Lower lobe of right lung (tissue), 2 donors: ENCODE measurements at regions not wholly inside any gene's neighbourhood (a gene's known extent, or its start where the extent isn't known, plus 50 kb on each side); places are given as distances from the start of the nearest gene placed in this dataset.

ENCODE experiments used
- ATAC-seq, 2 donors: fragments of 200-7000 bp; cut with Tn5 transposase; one replicate each; pipeline ENCODE4 v1.9.1; 2020 to 2022; ENCODE audit warnings: mild to moderate bottlenecking in 2 of 2, moderate library complexity in 2 of 2
- DNase-seq: peaks from one replicate; pipeline ENCODE4 v3.0.0-alpha.2; 2020
- H3K27ac ChIP-seq: fragments of 200-600 bp; one replicate; pipeline ENCODE4 v1.8.0; 2022
- H3K27me3 ChIP-seq: fragments of 200-600 bp; one replicate; pipeline ENCODE4 v1.8.0; 2022; ENCODE audit warnings: low read depth
- H3K36me3 ChIP-seq: fragments of 200-600 bp; one replicate; pipeline ENCODE4 v1.8.0; 2022; ENCODE audit warnings: mild to moderate bottlenecking
- H3K4me1 ChIP-seq: fragments of 200-600 bp; one replicate; pipeline ENCODE4 v1.8.0; 2022
- H3K4me3 ChIP-seq: fragments of 200-600 bp; one replicate; pipeline ENCODE4 v1.8.0; 2022; ENCODE audit warnings: mild to moderate bottlenecking
- H3K9me3 ChIP-seq: fragments of 200-600 bp; one replicate; pipeline ENCODE4 v1.8.0; 2022
- intact Hi-C: fragments of 100-400 bp; cut with DNase I; formaldehyde crosslinking; loops from one replicate; pipeline ENCODE4 v1.11.0; 2022
- TF ChIP-seq, protein P1 (sequence below): fragments of 200-600 bp; IDR thresholded peaks from one replicate; pipeline ENCODE4 v1.8.0; 2022; ENCODE audit warnings: antibody characterized with exemption, mild to moderate bottlenecking
- donor health status: DM: no; HTN: yes; CAD: no; lungs with severe emphysema.

DNA sequence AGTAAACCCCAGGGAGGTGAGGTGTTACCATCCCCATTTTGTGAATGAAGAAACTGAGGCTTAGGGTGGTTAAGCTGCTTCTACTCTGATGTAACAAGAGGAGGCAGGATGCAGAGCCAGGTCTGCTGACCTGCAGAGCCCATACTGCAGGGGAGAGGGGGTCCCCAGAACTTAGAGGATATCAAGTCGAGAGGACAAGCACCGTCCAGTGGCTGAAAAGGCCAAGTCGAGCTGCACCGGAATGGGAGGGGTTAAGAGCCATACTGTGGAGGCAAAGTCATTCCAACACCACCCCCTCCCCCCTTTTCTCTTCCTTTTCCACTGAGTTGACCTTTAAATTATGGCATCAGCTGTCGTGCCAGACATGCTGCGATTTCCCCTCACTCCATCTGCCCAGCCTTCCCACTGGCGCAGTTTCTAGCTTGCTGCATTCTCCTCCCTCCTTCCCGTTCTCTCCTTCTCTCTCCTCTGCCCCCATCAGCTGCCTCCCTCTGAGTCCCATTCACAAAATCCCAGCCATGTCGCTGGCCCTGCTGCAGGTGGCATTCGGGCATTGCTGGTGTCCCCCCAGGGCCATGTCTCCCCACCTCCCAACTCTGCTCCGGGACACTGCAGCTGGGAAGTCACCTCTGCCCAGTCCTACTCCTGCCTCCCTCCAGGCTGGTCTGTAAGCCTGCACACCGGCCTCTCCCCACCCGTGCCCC lies 346.9 kb downstream of the DYSF start:
- H3K27me3 ChIP-seq = no peaks in the 10 kb centered on the region
- no peaks in the 10 kb centered on the region for H3K4me1 ChIP-seq
- no peaks in the 10 kb centered on the region for H3K36me3 ChIP-seq
- ATAC-seq = no peak
- TF ChIP-seq, protein P1, sequence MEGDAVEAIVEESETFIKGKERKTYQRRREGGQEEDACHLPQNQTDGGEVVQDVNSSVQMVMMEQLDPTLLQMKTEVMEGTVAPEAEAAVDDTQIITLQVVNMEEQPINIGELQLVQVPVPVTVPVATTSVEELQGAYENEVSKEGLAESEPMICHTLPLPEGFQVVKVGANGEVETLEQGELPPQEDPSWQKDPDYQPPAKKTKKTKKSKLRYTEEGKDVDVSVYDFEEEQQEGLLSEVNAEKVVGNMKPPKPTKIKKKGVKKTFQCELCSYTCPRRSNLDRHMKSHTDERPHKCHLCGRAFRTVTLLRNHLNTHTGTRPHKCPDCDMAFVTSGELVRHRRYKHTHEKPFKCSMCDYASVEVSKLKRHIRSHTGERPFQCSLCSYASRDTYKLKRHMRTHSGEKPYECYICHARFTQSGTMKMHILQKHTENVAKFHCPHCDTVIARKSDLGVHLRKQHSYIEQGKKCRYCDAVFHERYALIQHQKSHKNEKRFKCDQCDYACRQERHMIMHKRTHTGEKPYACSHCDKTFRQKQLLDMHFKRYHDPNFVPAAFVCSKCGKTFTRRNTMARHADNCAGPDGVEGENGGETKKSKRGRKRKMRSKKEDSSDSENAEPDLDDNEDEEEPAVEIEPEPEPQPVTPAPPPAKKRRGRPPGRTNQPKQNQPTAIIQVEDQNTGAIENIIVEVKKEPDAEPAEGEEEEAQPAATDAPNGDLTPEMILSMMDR = no peak
- no peak overlapping the region for H3K4me3 ChIP-seq
- intact Hi-C loops = no loop called here
- no peak for DNase-seq
- no peaks in the 10 kb centered on the region for H3K9me3 ChIP-seq
- H3K27ac ChIP-seq = no peak overlapping the region

DNA sequence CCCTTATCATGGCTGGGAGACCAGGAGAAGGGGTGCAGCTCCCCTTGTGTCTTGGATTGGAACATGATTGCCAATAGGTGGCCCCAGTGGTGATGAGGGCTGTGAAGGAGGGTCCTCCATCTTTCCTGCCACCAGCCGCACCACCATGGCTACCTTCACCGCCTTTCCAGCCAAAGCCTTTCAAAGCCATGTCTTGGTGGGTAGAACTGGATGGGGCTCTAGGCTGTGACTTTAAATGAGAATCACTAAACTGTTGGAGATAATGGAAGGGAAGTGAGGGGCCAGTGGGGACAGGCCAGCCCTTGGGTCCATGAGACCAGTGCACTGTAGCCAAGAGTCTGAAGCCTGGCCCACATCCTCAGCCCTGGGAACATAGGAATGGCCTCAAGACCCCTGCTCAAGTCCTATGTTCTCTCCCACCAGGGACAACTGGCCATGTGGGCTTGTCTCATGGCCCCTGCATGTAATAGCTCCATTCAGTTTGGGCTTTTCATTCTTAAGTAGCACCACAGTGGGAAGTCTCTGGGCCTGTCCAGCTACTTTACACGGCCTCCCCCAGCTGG lies 345.7 kb downstream of the DYSF start:
- H3K27ac ChIP-seq = no peak overlapping the region
- H3K4me1 ChIP-seq = no peaks in the 10 kb centered on the region
- intact Hi-C loops = loop anchor here (5.0 kb wide), 1 partner anchor 187 kb away; no protein-coding TSS in a partner anchor
- H3K36me3 ChIP-seq = no peaks in the 10 kb centered on the region
- no peaks in the 10 kb centered on the region for H3K27me3 ChIP-seq
- ATAC-seq (no peak), DNase-seq (no peak)
- TF ChIP-seq, protein P1 = no peak
- H3K9me3 ChIP-seq = no peaks in the 10 kb centered on the region
- no peak overlapping the region for H3K4me3 ChIP-seq

DNA sequence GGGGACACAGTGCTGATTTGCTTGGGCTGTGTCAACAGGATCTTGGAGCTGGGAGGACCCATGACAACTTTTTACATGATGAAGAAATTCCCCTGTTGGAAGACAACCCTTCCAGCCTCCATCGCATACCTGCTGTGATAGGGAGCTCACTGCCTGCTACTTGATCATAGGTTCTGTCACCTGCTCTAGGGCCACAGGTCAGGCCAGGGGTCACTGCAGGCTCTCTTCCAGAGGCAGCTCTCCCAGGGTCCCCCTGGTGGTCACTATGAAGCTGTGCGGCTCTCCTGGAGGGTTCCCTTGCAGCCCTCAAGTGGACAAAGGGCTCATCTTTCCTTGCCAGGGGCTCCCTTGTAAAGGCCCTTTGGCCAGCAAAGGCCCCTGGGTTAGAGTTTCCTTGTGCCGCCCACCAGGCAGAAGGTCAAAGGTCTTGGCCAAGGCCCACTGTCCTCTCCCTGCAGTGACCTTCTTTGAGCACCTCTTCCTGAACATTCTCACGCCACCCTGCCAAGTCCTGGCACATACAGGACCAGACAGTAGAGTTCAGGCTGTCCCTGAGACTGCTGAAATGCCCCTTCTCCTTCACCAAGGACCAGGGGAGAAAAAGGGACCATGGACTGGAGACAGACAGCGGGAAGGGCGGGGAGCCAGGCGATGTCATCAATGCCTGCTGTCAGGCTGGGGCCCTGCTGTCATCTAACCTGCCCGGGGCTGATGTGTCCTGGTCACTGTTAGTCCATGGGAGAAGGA lies 345.1 kb downstream of the DYSF start:
- no peak overlapping the region for H3K4me3 ChIP-seq
- no peak for DNase-seq
- H3K27ac ChIP-seq = no peak overlapping the region
- peak; percentile 68 to 69 for ATAC-seq
- no peaks in the 10 kb centered on the region for H3K36me3 ChIP-seq
- TF ChIP-seq, protein P1 = peak; percentile 76
- H3K27me3 ChIP-seq = no peaks in the 10 kb centered on the region
- intact Hi-C loops = loop anchor here (5.0 kb wide), 1 partner anchor 186 kb away; no protein-coding TSS in a partner anchor
- no peaks in the 10 kb centered on the region for H3K4me1 ChIP-seq
- H3K9me3 ChIP-seq = no peaks in the 10 kb centered on the region

DNA sequence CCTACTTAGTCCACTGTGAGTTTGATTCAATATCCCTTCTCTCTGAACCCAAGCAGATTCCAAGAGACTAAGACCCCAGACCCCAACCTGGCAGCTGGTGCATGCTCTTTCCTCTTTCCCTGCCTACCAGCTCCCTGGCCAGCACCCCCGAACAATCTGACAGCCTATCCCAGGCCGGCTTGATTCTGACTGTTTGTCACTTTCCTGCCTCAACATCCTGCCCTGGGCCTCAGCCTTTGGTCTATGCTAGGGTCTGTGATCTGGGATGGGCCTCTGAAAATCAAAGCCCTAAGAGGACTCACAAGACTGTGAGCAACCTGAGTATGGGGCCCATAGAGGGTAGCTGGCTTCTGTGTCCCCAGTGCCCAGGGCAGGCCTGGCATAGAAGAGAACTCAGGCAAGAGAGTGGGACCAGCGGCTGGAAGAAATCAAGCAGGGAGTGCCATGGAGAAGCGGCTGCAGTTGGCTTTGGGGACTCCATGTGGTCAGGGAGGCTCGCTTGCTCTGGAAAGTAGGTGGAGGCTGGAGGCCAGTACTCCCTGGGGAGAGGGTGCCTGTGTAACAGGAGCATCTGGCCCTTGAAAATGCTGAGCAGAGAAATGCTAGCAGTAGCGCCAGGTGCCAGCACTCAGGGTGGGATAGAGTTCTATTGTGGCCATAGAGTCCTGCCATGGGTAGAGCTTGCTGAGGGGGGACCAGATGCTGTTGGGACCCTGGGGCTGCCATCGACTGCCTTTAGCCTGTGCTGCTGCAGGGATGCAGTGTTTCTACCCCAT lies 343.9 kb downstream of the DYSF start:
- ATAC-seq (no peak), DNase-seq (no peak)
- Histone ChIP-seq H3K36me3 (no peaks in the 10 kb centered on the region), H3K27me3 (no peaks in the 10 kb centered on the region), H3K4me3 (no peak overlapping the region), H3K4me1 (no peaks in the 10 kb centered on the region), H3K27ac (no peak overlapping the region), H3K9me3 (no peaks in the 10 kb centered on the region)
- TF ChIP-seq, protein P1 = no peak
- intact Hi-C loops = loop anchor here (5.0 kb wide), 1 partner anchor 185 kb away; no protein-coding TSS in a partner anchor

DNA sequence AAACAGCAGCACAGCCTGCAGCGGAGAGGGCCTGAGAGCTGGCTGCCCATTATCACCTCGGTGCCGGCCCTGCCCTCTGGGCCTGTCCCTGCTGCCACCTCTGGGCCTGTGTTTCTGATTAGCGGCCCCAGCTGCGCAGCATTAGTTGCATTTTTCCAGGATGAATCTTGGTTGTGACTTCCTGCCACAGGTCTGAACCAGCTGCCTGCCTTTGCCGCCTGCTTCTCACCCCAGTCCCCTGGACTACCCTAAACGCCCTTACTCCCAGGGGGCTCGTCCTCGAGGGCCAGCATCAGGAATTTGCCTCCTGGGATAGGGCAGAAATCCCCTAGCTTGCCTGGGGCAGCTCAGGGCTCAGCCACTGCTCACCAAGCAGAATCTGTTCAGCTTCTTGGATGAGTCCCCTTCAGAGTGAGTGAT lies 342.8 kb downstream of the DYSF start:
- intact Hi-C loops = loop anchor here (5.0 kb wide), 1 partner anchor 184 kb away; no protein-coding TSS in a partner anchor
- Histone ChIP-seq H3K4me3 (no peak overlapping the region), H3K27me3 (no peaks in the 10 kb centered on the region), H3K9me3 (no peaks in the 10 kb centered on the region), H3K36me3 (no peaks in the 10 kb centered on the region), H3K4me1 (no peaks in the 10 kb centered on the region), H3K27ac (no peak overlapping the region)
- DNase-seq = no peak
- TF ChIP-seq, protein P1 = no peak
- ATAC-seq = no peak
